PC-3 (cell line): ENCODE measurements at regions not wholly inside any gene's neighbourhood (a gene's known extent, or its start where the extent isn't known, plus 50 kb on each side); places are given as distances from the start of the nearest gene placed in this dataset.
"Not testable (repeated sequence)": the region's sequence is repeated elsewhere in the genome, so short reads cannot be mapped to it uniquely, and the experiment has no call there.

Experiments used
- ATAC-seq: fragments of 200-7000 bp; cut with Tn5 transposase; 2 replicates; pipeline ENCODE4 v1.9.1; 2020; ENCODE audit warnings: mild to moderate bottlenecking, moderate library complexity
- BruUV-seq: library from RNA; stranded (reverse); fragments of 400-500 nt; replicated peaks from 2 replicates; lab custom pipeline; 2021; lab: Mats Ljungman, UMichigan
- CTCF ChIA-PET: fragments of 300-600 bp; sonication (Branson Sonifier 250); formaldehyde crosslinking; loops from one replicate; lab custom pipeline; 2022; ENCODE audit warnings: antibody characterized with exemption; lab: Charles Lee
- POLR2A ChIA-PET: fragments of 300-600 bp; sonication (Branson Sonifier 250); formaldehyde crosslinking; loops from one replicate; lab custom pipeline; 2022; ENCODE audit warnings: antibody characterized with exemption; ENCODE audit not compliant: unreplicated experiment; lab: Charles Lee
- DNase-seq: peaks from one replicate; pipeline ENCODE4 v3.0.0-alpha.2; 2015
- H2AFZ ChIP-seq: fragments of 300-600 bp; sonication (generic); 2 replicates; pipeline ENCODE4 v1.6.0; 2016; ENCODE audit warnings: antibody characterized with exemption, low read length
- H3F3A ChIP-seq: fragments of 300-600 bp; sonication (generic); one replicate; pipeline ENCODE4 v1.6.0; 2017; ENCODE audit warnings: antibody characterized with exemption, low read length, control low read depth, mild to moderate bottlenecking; ENCODE audit not compliant: unreplicated experiment
- H3K27ac ChIP-seq: fragments of 300-600 bp; sonication (generic); 2 replicates; pipeline ENCODE4 v1.5.1; 2016; ENCODE audit warnings: mild to moderate bottlenecking, low read length
- H3K27me3 ChIP-seq: fragments of 300-600 bp; sonication (generic); 2 replicates; pipeline ENCODE4 v1.6.1; 2016; ENCODE audit warnings: low read length, mixed read lengths
- H3K36me3 ChIP-seq: fragments of 300-600 bp; sonication (generic); 2 replicates; pipeline ENCODE4 v1.6.1; 2016; ENCODE audit warnings: low read depth, mixed run types, low read length, mixed read lengths
- H3K4me1 ChIP-seq: fragments of 300-600 bp; sonication (generic); 2 replicates; pipeline ENCODE4 v1.5.1; 2016; ENCODE audit warnings: low read length; ENCODE audit not compliant: insufficient read depth
- H3K4me2 ChIP-seq: fragments of 300-600 bp; sonication (generic); 2 replicates; pipeline ENCODE4 v1.6.0; 2016; ENCODE audit warnings: low read length
- H3K4me3 ChIP-seq: fragments of 300-600 bp; sonication (generic); 2 replicates; pipeline ENCODE4 v1.5.1; 2016; ENCODE audit warnings: mild to moderate bottlenecking, low read length, mixed read lengths
- H3K79me2 ChIP-seq: fragments of 300-600 bp; sonication (generic); 2 replicates; pipeline ENCODE4 v1.6.1; 2017; ENCODE audit warnings: low read length, mixed read lengths
- H3K9ac ChIP-seq: fragments of 300-600 bp; sonication (generic); 2 replicates; pipeline ENCODE4 v1.6.0; 2016; ENCODE audit warnings: mild to moderate bottlenecking, low read length
- H3K9me2 ChIP-seq: fragments of 300-600 bp; sonication (generic); replicated peaks from 2 replicates; pipeline ENCODE4 v1.6.1; 2016; ENCODE audit warnings: mixed run types, low read length, mixed read lengths
- H3K9me3 ChIP-seq: fragments of 300-600 bp; sonication (generic); 2 replicates; pipeline ENCODE4 v1.6.1; 2016; ENCODE audit warnings: low read length, mixed read lengths
- H4K20me1 ChIP-seq: fragments of 300-600 bp; sonication (generic); 2 replicates; pipeline ENCODE4 v1.6.1; 2016; ENCODE audit warnings: low read length, mixed read lengths
- EZH2 ChIP-seq: fragments of 300-600 bp; sonication (generic); IDR thresholded peaks from one replicate; pipeline ENCODE4 v1.6.1; 2017; ENCODE audit warnings: antibody characterized with exemption, mild to moderate bottlenecking, low read length; ENCODE audit not compliant: unreplicated experiment
- EZH2phosphoT487 ChIP-seq: fragments of 300-600 bp; sonication (generic); IDR thresholded peaks from 2 replicates; pipeline ENCODE4 v1.6.1; 2018; ENCODE audit warnings: mild to moderate bottlenecking, antibody characterized with exemption, low read length, borderline replicate concordance
- intact Hi-C: fragments of 100-400 bp; cut with micrococcal nuclease; formaldehyde crosslinking; loops from 2 replicates; pipeline ENCODE4 v1.9.0; 2023
- TF ChIP-seq, protein P1 (sequence below): fragments of 300-600 bp; sonication (generic); conservative IDR thresholded peaks from 2 replicates; pipeline ENCODE4 v1.5.1; 2017; ENCODE audit warnings: antibody characterized with exemption, low read depth, mild to moderate bottlenecking, low read length

DNA sequence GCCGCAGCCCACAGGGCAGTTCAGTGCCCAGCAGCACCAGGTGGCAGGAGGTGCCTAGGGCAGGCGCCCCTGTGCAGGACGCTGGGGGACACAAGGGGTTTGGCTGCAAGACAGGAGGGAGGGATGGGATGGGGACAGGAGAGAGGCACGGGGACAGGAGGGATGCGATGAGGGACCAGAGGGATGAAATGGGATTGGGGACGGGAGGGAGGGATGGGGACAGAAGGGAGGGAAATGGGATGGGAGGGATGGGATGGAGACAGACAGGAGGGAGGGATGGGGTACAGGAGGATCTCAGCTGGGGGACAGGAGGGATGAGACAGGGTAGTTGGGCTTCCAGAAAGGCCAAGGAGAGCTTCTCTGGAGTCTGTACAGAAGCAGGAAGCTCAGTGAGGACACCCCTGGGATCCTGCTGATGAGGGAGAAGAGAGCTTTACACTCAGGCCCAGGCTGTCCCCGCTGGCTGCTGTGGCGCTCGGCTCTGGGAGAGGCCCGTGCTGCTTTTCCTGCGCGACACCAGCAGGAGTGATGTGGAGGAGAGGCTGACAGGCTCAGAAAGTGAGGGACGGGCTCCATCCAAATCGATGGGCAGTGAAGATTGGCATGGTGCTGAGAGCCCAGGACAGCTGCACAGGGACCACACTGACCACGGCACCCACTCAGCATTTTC lies 400.8 kb downstream of the SMOC2 start:
- H3K9ac ChIP-seq, result no peak overlapping the region
- H2AFZ ChIP-seq, result no peak overlapping the region
- H3K27me3 ChIP-seq, result 0 out of 2 replicates have a peak, but pooled peaks cover under 1% of the 10 kb centered on the region
- no peaks in the 10 kb centered on the region for H3K36me3 ChIP-seq
- no peak overlapping the region for H3K4me2 ChIP-seq
- no peaks in the 10 kb centered on the region for H3K4me1 ChIP-seq
- no peak overlapping the region for H3K27ac ChIP-seq
- POLR2A ChIA-PET, result no interaction called here
- ATAC-seq (no peak), DNase-seq (no peak)
- CTCF ChIA-PET, result no interaction called here
- no peaks in the 10 kb centered on the region for H3K79me2 ChIP-seq
- TF ChIP-seq EZH2phosphoT487, result no peak
- TF ChIP-seq, protein P1, sequence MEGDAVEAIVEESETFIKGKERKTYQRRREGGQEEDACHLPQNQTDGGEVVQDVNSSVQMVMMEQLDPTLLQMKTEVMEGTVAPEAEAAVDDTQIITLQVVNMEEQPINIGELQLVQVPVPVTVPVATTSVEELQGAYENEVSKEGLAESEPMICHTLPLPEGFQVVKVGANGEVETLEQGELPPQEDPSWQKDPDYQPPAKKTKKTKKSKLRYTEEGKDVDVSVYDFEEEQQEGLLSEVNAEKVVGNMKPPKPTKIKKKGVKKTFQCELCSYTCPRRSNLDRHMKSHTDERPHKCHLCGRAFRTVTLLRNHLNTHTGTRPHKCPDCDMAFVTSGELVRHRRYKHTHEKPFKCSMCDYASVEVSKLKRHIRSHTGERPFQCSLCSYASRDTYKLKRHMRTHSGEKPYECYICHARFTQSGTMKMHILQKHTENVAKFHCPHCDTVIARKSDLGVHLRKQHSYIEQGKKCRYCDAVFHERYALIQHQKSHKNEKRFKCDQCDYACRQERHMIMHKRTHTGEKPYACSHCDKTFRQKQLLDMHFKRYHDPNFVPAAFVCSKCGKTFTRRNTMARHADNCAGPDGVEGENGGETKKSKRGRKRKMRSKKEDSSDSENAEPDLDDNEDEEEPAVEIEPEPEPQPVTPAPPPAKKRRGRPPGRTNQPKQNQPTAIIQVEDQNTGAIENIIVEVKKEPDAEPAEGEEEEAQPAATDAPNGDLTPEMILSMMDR, result no peak
- TF ChIP-seq EZH2, result no peak
- no peak overlapping the region for H3K4me3 ChIP-seq
- no peaks in the 10 kb centered on the region for H3K9me3 ChIP-seq
- intact Hi-C loops, result no loop called here
- H4K20me1 ChIP-seq, result no peaks in the 10 kb centered on the region
- no peaks in the 10 kb centered on the region for H3K9me2 ChIP-seq
- no peaks in the 10 kb centered on the region for H3F3A ChIP-seq
- BruUV-seq, result no TSS peak

DNA sequence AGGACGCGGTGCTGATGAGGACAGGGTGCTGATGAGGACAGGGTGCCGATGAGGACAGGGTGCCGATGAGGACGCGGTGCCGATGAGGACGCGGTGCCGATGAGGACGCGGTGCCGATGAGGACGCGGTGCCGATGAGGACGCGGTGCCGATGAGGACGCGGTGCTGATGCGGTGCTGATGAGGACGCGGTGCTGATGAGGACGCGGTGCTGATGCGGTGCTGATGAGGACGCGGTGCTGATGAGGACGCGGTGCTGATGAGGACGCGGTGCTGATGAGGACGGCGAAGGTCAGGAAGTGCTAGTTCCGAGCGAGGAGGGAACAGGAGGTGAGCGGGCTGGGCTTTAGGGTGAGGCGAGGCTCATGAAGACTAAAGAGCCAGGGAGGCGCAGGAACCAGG lies 399.9 kb downstream of the SMOC2 start:
- H2AFZ ChIP-seq, DNase-seq, ATAC-seq, H3K4me3 ChIP-seq, H3K27me3 ChIP-seq, intact Hi-C loops, H3K27ac ChIP-seq, CTCF ChIA-PET, H3F3A ChIP-seq, H3K79me2 ChIP-seq, POLR2A ChIA-PET, H3K9me2 ChIP-seq, H3K4me1 ChIP-seq, H3K9me3 ChIP-seq, H3K4me2 ChIP-seq, BruUV-seq, H3K9ac ChIP-seq, H4K20me1 ChIP-seq, H3K36me3 ChIP-seq: not testable (repeated sequence)

DNA sequence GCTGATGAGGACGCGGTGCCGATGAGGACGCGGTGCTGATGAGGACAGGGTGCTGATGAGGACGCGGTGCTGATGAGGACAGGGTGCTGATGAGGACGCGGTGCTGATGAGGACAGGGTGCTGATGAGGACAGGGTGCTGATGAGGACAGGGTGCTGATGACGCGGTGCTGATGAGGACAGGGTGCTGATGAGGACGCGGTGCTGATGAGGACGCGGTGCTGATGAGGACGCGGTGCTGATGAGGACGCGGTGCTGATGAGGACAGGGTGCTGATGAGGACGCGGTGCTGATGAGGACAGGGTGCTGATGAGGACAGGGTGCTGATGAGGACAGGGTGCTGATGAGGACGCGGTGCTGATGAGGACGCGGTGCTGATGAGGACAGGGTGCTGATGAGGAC lies 399.3 kb downstream of the SMOC2 start:
- CTCF ChIA-PET, H3K9me3 ChIP-seq, H2AFZ ChIP-seq, H3K9ac ChIP-seq, H3K27ac ChIP-seq, intact Hi-C loops, ATAC-seq, H3K9me2 ChIP-seq, H3K79me2 ChIP-seq, H3K4me1 ChIP-seq, DNase-seq, H3K4me2 ChIP-seq, BruUV-seq, H4K20me1 ChIP-seq, POLR2A ChIA-PET, H3K4me3 ChIP-seq, H3K36me3 ChIP-seq, H3F3A ChIP-seq: not testable (repeated sequence)
- peaks cover 12% of the 10 kb centered on the region; the same call in 1 of the 2 replicates for H3K27me3 ChIP-seq

DNA sequence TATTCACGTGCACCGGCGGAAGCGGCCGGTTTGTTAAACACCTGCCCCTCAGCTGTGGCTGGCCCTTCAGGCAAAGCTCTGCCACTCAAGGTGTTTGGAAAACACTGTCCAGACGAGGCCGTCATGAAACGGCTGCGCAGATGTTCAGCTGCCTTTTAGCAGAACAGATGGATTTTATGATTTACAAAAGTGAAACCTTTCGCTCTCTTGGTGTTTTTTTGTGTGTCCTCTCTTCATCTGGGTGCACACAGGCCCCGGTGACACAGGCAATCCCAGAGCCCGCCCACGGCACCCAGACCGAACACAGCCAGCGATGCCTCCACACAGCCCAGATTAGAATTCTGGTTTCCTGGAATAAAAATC lies 397.0 kb downstream of the SMOC2 start:
- POLR2A ChIA-PET, result no interaction called here
- ATAC-seq, result no peak
- BruUV-seq, result no TSS peak

More for the DNA sequence above, 397.0 kb downstream of the SMOC2 start:
- Histone ChIP-seq H3K9me2 (no peaks in the 10 kb centered on the region), H3K4me1 (no peaks in the 10 kb centered on the region), H2AFZ (no peak overlapping the region), H3K36me3 (no peaks in the 10 kb centered on the region), H3K79me2 (no peaks in the 10 kb centered on the region), H3F3A (no peaks in the 10 kb centered on the region), H3K4me2 (no peak overlapping the region), H3K27ac (no peak overlapping the region), H3K27me3 (peaks cover 19% of the 10 kb centered on the region; the same call in 1 of the 2 replicates), H3K9ac (no peak overlapping the region), H4K20me1 (no peaks in the 10 kb centered on the region), H3K9me3 (no peaks in the 10 kb centered on the region), H3K4me3 (no peak overlapping the region)
- no peak for DNase-seq
- TF ChIP-seq EZH2 (no peak), EZH2phosphoT487 (no peak)
- TF ChIP-seq, protein P1, result no peak
- CTCF ChIA-PET, result no interaction called here
- intact Hi-C loops, result no loop called here
